GM13976 (cell line): ENCODE measurements at regions not wholly inside any gene's neighbourhood (a gene's known extent, or its start where the extent isn't known, plus 50 kb on each side); places are given as distances from the start of the nearest gene placed in this dataset.

ENCODE experiments used
- DNase-seq: peaks from one replicate; pipeline ENCODE4 v3.0.0; 2012; ENCODE audit warnings: low spot score
- in situ Hi-C: fragments of 300-500 bp; cut with MboI; formaldehyde crosslinking; loops from one replicate; pipeline ENCODE4 v1.12.0; 2022; ENCODE audit warnings: low sequenced_read_pairs, mixed read lengths, inconsistent platforms; ENCODE audit not compliant: unreplicated experiment
- TF ChIP-seq, protein P1 (sequence below): IDR thresholded peaks from 2 replicates; pipeline ENCODE4 v1.5.1; 2012; ENCODE audit warnings: borderline replicate concordance, mild to moderate bottlenecking; ENCODE audit not compliant: insufficient read depth; ENCODE audit errors: extremely low read depth, missing control alignments, control extremely low read depth

DNA sequence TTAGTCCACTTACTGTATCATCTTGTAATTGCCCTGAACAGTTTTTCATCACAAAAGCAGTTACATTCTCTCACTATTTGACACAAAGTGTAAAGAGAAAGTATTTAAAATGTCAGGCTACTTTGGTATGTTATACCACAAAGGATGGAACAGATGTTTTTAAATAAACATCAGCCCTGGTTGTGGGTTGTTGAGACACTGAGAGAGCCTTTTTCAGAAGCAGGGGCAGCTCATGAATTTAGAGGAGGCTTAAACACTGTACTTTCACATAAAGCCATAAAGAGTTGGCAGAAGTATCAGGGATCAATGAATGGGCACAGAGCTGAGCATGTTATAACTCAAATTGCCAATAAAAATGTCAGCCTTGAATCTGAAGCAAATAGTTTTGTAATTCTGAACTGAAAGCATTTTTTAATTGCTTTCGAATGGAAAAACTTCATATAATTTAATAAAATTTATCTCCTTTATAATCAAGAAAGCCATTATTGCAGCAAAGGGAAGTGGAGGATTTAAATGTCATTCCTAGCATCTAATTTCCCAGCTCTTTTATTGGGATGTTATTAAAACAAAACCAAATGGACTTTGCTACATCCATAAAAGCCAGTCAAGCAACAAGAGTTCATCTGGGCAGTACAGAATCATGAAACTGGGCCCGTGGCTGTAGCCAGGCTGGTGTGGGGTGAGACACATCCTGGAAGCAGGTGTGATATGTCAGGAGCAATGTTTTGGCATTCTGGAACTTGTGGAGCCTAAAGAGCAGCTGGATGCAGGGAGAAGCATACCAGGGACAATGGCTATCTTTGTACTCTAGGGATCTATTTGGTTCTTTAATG is 95.1 kb upstream of the NT5C1B start:
- DNase-seq: no peak
- TF ChIP-seq, protein P1, sequence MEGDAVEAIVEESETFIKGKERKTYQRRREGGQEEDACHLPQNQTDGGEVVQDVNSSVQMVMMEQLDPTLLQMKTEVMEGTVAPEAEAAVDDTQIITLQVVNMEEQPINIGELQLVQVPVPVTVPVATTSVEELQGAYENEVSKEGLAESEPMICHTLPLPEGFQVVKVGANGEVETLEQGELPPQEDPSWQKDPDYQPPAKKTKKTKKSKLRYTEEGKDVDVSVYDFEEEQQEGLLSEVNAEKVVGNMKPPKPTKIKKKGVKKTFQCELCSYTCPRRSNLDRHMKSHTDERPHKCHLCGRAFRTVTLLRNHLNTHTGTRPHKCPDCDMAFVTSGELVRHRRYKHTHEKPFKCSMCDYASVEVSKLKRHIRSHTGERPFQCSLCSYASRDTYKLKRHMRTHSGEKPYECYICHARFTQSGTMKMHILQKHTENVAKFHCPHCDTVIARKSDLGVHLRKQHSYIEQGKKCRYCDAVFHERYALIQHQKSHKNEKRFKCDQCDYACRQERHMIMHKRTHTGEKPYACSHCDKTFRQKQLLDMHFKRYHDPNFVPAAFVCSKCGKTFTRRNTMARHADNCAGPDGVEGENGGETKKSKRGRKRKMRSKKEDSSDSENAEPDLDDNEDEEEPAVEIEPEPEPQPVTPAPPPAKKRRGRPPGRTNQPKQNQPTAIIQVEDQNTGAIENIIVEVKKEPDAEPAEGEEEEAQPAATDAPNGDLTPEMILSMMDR: no peak
- in situ Hi-C loops: no loop called here

DNA sequence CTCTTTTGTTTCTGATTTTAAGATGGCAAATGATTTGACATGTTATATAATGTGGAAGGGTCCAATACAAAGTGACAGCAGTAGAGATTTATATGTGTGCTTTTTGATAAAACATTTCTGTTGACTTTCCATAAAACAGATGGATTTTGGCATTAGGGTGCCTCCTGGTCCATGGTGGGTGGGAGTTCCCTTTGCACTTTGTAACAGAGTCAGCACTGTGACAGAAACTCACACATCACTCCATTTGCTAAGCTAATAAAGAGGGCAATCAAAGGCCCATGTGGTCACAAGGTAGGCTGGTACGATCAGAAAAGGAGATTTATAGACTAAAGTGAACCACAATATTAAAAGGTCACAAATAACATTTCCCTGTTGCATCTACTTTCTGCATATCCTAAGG is 93.3 kb upstream of the NT5C1B start:
- no peak for DNase-seq
- in situ Hi-C loops: no loop called here
- TF ChIP-seq, protein P1: no peak

DNA sequence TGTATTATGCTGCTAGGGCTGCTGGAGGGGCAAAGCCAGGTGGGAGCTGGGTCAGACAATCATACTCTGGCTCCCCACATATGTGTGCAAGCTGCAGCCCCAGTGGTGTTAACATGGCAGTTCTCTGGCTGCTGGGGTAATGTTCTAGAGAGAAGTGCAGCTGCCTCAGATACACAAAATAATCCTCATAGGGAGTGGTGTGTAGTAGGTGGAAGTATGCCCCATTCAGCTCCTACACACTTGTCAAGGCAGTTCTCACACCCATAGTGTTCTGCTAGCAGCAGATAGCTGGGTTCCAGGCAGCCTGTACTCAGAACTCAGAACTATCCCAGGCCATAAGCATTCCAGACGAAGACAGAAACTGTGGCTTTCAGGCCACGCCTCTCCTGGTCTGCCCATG is 87.9 kb upstream of the NT5C1B start:
- TF ChIP-seq, protein P1: no peak
- no peak for DNase-seq
- in situ Hi-C loops: no loop called here

DNA sequence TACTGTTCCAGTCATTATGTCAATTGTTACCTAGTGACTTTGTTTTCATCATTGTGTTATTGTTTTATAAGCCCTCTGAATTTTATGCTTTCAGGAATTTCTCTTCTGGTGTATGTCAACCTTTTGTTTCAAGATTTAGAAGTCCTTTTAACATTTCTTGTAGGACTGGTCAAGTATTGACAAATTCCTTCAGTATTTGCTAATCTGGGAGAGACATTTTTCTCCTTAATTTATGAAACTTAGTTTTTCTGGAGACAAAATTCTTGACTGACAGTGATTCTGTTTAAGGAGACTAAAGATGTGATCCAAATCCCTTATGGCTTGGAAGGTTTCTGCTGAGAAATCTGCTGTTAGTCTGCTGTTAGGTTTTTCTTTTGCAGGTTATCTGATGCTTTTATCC is 84.9 kb upstream of the NT5C1B start:
- no peak for DNase-seq
- TF ChIP-seq, protein P1: no peak
- in situ Hi-C loops: no loop called here

DNA sequence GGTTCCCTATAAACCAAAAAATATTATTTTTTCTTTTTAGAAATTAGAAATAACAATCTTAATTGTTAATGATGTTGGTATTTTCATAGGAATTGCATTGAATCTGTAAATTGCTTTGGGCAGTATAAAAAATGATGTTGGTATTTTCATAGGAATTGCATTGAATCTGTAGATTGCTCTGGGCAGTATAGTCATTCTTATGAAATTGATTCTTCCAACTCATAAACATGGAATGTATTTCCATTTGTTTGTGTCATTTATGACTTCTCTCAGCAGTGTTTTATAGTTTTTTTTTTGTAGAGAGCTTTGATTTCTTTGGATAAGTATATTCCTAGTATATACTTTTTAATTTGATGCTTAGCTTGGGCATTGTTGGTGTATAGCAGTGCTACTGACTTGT is 82.0 kb upstream of the NT5C1B start:
- in situ Hi-C loops: no loop called here
- no peak for DNase-seq
- TF ChIP-seq, protein P1: no peak

DNA sequence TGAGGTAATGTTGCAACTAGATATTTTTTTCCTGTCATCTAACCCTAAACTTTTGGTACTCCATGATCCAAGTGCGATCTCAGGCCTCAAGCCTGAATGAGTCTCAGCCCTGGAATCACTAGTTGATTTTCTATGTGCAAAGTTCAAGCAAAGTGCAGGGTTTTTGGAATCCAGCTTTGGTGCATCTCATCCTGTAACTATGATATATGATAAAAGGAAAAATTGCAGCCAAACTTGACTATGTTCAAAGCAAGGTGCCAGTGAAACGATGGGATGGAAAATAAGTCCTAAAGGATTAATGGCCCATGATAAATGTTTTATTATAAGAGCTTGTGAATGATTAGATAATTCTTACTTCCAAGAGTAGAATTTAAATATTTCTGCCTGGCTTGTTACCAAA is 78.9 kb upstream of the NT5C1B start:
- TF ChIP-seq, protein P1: no peak
- DNase-seq: no peak
- in situ Hi-C loops: no loop called here
